GM18873 (cell line): ENCODE measurements at regions not wholly inside any gene's neighbourhood (a gene's known extent, or its start where the extent isn't known, plus 50 kb on each side); places are given as distances from the start of the nearest gene placed in this dataset.
"Not testable (repeated sequence)": the region's sequence is repeated elsewhere in the genome, so short reads cannot be mapped to it uniquely, and the experiment has no call there.

ENCODE experiments used
- ATAC-seq: cut with Tn5 transposase; IDR thresholded peaks from one replicate; pipeline ENCODE4 v1.9.1; 2021; ENCODE audit warnings: mild to moderate bottlenecking, moderate library complexity, moderate number of reproducible peaks; ENCODE audit not compliant: unreplicated experiment, low FRiP score

GRCh38 chr5:28450997-28451396 lies 1412.6 kb upstream of the CDH9 start:
- ATAC-seq, result no peak

- no peak for ATAC-seq
Measured at GRCh38 chr5:28448791-28449190, 1410.4 kb upstream of the CDH9 start.

- no peak for ATAC-seq
Measured at GRCh38 chr5:28430565-28431178, 1392.3 kb upstream of the CDH9 start.

GRCh38 chr5:28421141-28421540 lies 1382.8 kb upstream of the CDH9 start:
- ATAC-seq, result no peak

GRCh38 chr5:28415791-28416443 lies 1377.5 kb upstream of the CDH9 start:
- no peak for ATAC-seq

- no peak for ATAC-seq
Measured at GRCh38 chr5:28414619-28415018, 1376.2 kb upstream of the CDH9 start.

GRCh38 chr5:28408651-28409050 lies 1370.3 kb upstream of the CDH9 start:
- ATAC-seq, result no peak

- no peak for ATAC-seq
Measured at GRCh38 chr5:28408186-28408585, 1369.8 kb upstream of the CDH9 start.

GRCh38 chr5:28404363-28405071 lies 1366.1 kb upstream of the CDH9 start:
- no peak for ATAC-seq

GRCh38 chr5:28403846-28404245 lies 1365.5 kb upstream of the CDH9 start:
- no peak for ATAC-seq

- ATAC-seq, result no peak
Measured at GRCh38 chr5:28402590-28403301, 1364.4 kb upstream of the CDH9 start.

GRCh38 chr5:28400076-28400475 lies 1361.7 kb upstream of the CDH9 start:
- no peak for ATAC-seq

- ATAC-seq, result no peak
Measured at GRCh38 chr5:28399211-28399610, 1360.8 kb upstream of the CDH9 start.

- ATAC-seq, result no peak
Measured at GRCh38 chr5:28398185-28398584, 1359.8 kb upstream of the CDH9 start.

- ATAC-seq, result no peak
Measured at GRCh38 chr5:28397502-28397941, 1359.1 kb upstream of the CDH9 start.

- ATAC-seq, result no peak
Measured at GRCh38 chr5:28391277-28391676, 1352.9 kb upstream of the CDH9 start.

GRCh38 chr5:28390341-28390740 lies 1352.0 kb upstream of the CDH9 start:
- ATAC-seq, result no peak

- not testable (repeated sequence) for ATAC-seq
Measured at GRCh38 chr5:28389727-28390126, 1351.3 kb upstream of the CDH9 start.

GRCh38 chr5:28388428-28388827 lies 1350.0 kb upstream of the CDH9 start:
- no peak for ATAC-seq

GRCh38 chr5:28386712-28387111 lies 1348.3 kb upstream of the CDH9 start:
- no peak for ATAC-seq

GRCh38 chr5:28380167-28380566 lies 1341.8 kb upstream of the CDH9 start:
- no peak for ATAC-seq
